ENCODE measurements at regions not wholly inside any gene's neighbourhood (a gene's known extent, or its start where the extent isn't known, plus 50 kb on each side); places are given as distances from the start of the nearest gene placed in this dataset.

GRCh38 chr5:40268088-40268487 is 411.6 kb upstream of the PTGER4 start:
- TF ChIP-seq, protein P1, sequence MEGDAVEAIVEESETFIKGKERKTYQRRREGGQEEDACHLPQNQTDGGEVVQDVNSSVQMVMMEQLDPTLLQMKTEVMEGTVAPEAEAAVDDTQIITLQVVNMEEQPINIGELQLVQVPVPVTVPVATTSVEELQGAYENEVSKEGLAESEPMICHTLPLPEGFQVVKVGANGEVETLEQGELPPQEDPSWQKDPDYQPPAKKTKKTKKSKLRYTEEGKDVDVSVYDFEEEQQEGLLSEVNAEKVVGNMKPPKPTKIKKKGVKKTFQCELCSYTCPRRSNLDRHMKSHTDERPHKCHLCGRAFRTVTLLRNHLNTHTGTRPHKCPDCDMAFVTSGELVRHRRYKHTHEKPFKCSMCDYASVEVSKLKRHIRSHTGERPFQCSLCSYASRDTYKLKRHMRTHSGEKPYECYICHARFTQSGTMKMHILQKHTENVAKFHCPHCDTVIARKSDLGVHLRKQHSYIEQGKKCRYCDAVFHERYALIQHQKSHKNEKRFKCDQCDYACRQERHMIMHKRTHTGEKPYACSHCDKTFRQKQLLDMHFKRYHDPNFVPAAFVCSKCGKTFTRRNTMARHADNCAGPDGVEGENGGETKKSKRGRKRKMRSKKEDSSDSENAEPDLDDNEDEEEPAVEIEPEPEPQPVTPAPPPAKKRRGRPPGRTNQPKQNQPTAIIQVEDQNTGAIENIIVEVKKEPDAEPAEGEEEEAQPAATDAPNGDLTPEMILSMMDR (conservative IDR thresholded peaks at IDR 0.05; ENCODE audit: low read length): no peak
- TF ChIP-seq EZH2phosphoT487 (IDR thresholded peaks at IDR 0.05; ENCODE audit: borderline replicate concordance): no peak

Data from Loucy (cell line).